CD4-positive, alpha-beta T cell treated with Interferon alpha-2 for 1 hour (primary cell): ENCODE measurements at regions not wholly inside any gene's neighbourhood (a gene's known extent, or its start where the extent isn't known, plus 50 kb on each side); places are given as distances from the start of the nearest gene placed in this dataset.
"Not testable (repeated sequence)": the region's sequence is repeated elsewhere in the genome, so short reads cannot be mapped to it uniquely, and the experiment has no call there.

ENCODE experiments used
- DNase-seq, 2 donors: peaks; one replicate each; pipeline ENCODE4 v3.0.0-alpha.2; 2020 to 2022

DNA sequence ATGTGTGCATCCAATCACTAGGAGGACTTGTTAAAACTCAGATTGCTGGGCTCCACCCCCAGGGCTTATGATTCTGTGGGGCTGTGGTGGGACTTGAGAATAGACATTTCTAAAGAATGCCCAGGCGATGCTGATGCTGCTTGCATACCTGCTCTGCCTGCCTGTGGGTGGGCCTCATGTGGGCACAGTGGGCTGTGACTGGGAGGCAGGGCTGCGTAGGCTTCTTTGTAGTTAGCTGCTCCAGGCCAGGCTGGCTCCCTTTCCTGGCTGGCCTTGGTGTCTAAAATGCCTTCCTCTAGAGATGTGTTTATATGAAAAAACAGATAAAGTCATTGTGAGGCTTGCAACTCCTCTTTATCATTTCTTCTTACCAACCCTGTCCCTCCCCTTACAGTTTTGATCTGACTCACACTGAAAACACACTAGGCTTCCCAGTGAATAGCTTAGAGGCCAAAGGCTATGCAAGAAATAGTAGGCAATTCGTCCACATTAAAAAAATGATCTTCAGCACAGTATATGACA is 495.5 kb upstream of the MAP3K7 start:
- DNase-seq = no peak

- DNase-seq = peak in 1 of 2 donors; percentile 3
These were observed 494.7 kb upstream of the MAP3K7 start for GRCh38 chr6:91081452-91082067.

DNA sequence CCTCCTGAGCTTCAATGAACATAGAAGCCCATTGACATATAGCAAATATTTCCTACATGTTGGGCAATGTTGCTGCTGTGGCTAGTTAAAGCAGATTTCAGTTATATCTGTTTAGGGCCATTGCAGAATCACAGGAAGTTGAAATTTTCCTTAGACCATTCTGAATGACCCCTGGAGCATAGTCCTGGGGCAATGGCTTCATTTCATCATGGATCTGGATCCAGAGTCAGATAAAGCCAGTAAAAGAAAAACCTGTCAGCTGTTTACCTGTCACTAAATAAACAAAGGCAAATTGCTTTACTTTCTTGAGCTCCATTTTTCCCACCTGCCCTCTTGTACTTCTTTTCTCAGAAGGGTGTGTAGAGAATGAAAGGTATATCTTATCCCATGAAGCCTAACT is 494.0 kb upstream of the MAP3K7 start:
- DNase-seq = no peak

DNA sequence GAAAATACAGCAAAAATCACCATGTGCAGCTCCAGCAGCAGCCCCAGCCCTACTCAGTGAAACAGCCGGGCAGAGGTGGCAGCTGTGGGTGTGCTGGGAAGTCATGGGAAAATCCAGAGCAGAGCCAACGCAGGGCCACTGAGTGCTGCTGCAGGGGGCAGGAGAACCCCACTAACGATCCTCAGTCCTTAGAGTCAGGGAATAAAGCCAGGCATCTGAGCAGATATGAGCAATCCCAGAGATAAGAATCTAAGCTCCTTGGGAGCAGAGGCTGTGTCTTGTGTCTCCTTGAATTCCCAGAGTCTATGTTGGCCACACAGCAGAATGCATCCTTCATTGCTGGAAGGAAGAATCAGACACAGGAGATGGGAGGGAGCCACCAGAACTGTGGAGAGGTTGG is 493.1 kb upstream of the MAP3K7 start:
- DNase-seq = no peak

DNA sequence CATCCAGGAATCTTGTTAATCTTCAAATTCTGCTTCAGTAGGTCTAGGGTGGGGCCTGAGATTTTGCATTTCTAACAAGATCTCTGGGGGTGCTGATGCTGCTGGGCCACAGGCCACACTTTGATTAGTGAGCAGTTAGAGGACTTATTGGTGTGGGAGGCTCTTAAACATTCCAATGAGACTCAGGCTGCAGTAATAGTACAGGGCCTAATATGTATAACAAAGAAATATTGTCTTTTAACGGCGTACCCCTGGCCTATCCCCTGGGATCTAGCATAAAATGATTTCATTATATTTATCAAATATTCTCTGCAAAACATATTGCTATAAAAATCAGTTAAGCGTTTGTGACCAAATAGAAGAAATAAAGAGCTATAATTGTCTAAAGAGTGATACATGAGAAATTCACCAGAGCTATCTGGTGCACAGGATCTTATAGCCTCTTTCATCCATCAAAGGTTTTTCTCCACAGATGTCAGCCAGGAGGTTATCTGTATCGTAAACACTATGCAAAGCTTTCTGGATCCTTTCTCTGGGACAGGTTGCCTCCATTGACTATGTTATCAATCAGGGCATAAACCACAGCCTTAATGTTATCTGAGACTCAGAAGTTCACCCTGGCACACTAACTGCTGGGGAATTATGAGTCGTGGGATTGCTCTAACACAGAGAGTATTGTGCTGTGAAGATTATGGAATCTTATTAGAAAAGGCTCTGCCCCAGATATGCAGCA is 488.5 kb upstream of the MAP3K7 start:
- no peak for DNase-seq

- no peak for DNase-seq
These were observed 476.5 kb upstream of the MAP3K7 start for GRCh38 chr6:91063362-91063761.

DNA sequence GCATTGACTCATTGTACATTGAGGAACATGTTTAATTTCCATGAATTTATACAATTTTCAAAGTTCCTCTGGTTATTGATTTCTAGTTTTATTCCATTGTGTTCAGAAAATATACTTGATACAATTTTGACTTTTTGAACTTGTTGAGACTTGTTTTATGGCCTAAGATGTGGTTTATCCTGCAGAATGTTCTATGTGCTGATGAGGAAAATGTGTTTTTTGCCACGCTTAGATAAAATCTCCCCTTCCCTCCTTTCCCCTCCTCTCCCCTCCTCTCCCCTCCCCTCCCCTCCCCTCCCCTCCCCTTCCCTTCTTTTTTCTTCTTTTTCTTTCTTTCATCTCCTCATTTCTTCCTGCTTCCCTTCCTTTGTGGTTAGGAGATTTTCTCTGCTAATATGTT is 470.8 kb upstream of the MAP3K7 start:
- no peak for DNase-seq

- DNase-seq = no peak
These were observed 469.1 kb upstream of the MAP3K7 start for GRCh38 chr6:91055959-91056358.

DNA sequence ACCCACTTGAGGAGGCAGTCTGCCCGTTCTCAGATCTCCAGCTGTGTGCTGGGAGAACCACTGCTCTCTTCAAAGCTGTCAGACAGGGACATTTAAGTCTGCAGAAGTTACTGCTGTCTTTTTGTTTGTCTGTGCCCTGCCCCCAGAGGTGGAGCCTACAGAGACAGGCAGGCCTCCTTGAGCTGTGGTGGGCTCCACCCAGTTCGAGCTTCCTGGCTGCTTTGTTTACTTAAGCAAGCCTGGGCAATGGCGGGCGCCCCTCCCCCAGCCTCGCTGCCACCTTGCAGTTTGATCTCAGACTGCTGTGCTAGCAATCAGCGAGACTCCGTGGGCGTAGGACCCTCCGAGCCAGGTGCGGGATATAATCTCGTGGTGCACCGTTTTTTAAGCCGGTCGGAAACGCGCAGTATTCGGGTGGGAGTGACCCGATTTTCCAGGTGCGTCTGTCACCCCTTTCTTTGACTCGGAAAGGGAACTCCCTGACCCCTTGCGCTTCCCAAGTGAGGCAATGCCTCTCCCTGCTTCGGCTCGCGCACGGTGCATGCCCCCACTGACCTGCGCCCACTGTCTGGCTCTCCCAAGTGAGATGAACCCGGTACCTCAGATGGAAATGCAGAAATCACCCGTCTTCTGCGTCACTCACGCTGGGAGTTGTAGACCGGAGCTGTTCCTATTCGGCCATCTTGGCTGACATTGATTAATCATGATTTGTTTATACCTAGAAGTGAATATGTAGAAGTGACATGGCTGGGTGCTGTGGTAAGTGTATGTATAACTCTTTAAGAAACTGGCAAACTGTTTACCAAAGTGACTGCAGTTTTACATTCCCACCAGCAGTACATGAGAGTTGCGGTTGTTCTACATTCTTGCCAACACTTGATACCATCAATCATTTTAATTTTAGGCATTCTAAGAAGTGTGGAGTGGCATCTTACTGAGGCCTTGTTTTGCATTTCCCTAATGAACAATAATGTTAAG is 465.9 kb upstream of the MAP3K7 start:
- not testable (repeated sequence) for DNase-seq

GRCh38 chr6:91045161-91045560 is 458.3 kb upstream of the MAP3K7 start:
- DNase-seq = no peak

DNA sequence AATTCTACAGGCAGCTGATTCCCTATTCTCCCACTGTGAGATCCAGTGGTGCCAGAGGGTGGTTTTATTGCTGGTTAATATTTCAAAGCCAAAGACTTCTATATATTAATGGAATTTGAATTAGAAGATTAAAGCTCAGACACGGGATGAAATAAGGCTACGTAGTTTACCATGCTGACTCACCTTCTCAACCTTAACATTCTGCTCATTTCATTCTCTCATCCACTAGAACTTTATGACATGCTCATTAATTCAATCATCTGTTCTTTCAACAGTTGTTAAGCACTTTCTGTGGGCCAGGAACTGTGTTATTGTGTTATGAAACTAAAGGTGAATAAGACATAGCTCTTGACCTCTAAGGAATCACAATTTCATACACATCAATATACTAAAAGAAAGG is 456.9 kb upstream of the MAP3K7 start:
- no peak for DNase-seq

- no peak for DNase-seq
These were observed 455.8 kb upstream of the MAP3K7 start for GRCh38 chr6:91042656-91043055.

DNA sequence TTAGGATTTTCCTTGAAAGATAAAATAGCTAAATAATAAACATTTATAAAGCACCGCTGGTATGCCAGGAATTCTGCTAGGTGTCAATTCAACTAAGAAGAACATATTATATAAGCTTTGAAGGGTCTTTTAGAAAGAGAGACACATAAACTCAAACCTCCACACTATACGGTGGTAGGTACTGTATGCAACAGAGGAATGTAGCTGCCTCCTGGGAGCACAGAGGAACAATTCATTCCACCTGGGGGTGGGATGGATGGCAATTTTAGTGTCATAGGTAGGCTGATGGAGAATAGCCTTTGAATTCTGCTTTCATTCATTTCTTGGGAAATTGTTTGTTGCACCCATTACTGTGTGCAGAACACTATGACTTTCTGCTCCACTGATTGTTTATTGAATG is 447.1 kb upstream of the MAP3K7 start:
- DNase-seq = no peak

DNA sequence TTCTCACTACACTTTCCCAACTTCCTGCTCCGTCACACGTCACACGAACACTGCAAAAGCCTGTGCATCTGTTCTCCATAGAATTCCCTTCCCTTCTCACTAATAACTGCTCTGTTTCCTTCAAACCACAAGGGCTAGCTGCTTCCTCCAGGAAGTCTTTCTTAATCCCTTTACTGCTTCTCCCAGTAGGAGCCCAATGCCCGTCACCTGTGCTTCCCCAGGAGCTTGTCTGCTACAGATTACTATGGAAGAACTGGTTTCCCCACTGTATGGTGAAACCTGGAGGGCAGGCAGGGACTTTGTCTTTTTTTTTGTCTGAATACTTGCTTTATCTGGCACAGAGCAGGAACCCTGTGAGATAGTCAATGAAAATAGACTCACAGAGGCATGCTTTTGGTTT is 444.7 kb upstream of the MAP3K7 start:
- no peak for DNase-seq

GRCh38 chr6:91029211-91029610 is 442.3 kb upstream of the MAP3K7 start:
- no peak for DNase-seq

DNA sequence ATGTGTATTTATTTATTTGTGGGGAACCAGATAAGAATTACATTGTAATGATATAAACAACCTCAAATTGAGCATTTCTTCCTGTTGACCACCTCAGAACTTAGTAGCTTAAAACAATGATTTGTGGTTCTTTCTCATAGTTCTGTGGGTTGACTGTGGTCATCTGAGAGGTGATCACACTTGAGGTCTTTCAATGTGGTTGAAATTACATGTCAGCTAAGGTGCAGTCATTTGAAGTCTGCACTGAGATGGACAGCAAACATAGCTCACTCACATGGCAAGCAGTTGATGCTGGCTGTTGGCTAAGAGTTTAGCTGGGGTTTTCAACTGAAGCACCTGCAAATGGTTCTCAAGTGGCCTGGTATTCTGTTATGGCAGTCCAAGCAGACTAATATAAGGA is 436.7 kb upstream of the MAP3K7 start:
- no peak for DNase-seq

GRCh38 chr6:91020744-91021143 is 433.9 kb upstream of the MAP3K7 start:
- no peak for DNase-seq

- DNase-seq = no peak
These were observed 431.7 kb upstream of the MAP3K7 start for GRCh38 chr6:91018586-91018985.

GRCh38 chr6:91013511-91013910 is 426.6 kb upstream of the MAP3K7 start:
- DNase-seq = no peak

DNA sequence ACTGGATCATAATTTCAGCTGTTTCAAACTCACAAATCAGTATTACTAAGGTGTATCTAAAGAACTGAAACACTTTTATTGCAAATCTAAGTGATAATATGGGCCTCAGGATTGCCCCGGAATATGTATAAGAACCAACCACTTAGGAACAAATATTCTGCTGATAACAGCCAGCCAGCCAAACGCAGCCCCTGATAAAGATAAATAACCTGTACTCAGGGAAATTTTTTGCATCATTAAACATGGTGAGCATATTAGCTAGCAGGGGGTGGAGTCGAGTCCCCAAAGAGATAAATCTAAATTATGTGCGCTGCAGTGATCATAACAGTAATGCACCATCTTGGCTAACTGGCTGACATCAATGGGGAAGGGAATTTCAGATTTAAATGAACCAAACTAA is 410.2 kb upstream of the MAP3K7 start:
- no peak for DNase-seq

DNA sequence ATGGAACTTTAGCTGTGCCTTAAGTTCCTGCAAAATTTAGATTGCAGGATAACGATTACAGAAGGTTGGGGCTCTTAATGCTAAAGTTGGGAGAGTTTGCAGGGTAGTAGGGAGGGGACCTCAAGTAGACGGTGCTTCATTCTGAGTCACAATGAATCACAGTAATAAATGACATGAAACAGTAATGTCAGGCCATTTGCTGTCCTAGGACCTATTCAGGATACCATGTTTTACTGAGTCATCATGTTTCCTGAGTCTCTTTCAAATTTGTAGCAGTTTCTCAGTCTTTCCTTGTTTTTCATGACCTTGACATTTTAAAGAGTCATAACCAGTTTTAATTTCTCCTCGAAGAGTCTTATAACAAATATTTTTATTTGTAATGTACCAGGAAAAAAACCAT is 406.9 kb upstream of the MAP3K7 start:
- no peak for DNase-seq

- DNase-seq = no peak
These were observed 402.9 kb upstream of the MAP3K7 start for GRCh38 chr6:90989763-90990162.

DNA sequence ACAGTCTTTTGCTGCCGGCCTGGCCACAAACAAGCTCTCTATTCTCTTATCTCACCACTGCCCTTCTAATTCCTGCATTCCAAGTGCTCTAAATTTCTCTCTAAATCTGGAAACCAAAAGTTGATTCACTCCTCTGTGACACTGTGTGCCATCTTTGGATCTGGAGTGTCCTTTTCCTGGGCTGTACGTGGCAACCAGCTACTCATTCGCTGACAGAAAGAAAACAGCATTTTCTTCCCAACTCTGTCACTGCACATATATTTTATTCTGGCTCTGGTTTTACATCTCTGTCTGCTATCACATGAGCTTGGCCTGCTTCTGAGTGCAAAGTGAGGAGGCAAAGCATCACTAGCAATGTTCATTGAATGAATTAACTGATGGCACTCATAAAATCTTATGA is 397.2 kb upstream of the MAP3K7 start:
- no peak for DNase-seq

DNA sequence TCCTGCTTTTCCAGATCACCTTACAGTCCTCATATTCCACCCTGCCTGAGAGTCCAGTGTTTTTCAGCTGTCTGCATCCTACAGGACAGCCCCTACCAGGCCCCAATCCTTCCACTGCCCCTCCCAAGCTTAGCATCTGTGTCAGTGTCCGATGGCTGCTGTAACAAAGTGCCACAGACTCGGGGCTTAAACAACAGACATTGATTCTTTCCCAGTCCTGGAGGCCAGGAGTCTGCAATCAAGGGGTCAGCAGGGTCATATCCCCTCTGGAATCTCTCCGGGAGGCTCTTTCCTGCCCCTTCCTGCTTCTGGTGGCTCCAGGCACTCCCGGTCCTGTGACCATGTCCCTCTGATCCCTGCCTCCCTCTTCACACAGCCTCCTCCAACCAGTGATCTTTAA is 396.6 kb upstream of the MAP3K7 start:
- DNase-seq = no peak
